Activated CD4-positive, alpha-beta T cell treated with anti-CD3 and anti-CD28 coated beads for 24 hours (primary cell): ENCODE measurements at regions not wholly inside any gene's neighbourhood (a gene's known extent, or its start where the extent isn't known, plus 50 kb on each side); places are given as distances from the start of the nearest gene placed in this dataset.
A peak's percentile ranks its signal among the peaks of the same experiment; 100 is the strongest.
"Not testable (repeated sequence)": the region's sequence is repeated elsewhere in the genome, so short reads cannot be mapped to it uniquely, and the experiment has no call there.

Experiments
- DNase-seq, 2 donors: peaks; one replicate each; pipeline ENCODE4 v3.0.0-alpha.2; 2020; ENCODE audit warnings: low read depth in 2 of 2

DNA sequence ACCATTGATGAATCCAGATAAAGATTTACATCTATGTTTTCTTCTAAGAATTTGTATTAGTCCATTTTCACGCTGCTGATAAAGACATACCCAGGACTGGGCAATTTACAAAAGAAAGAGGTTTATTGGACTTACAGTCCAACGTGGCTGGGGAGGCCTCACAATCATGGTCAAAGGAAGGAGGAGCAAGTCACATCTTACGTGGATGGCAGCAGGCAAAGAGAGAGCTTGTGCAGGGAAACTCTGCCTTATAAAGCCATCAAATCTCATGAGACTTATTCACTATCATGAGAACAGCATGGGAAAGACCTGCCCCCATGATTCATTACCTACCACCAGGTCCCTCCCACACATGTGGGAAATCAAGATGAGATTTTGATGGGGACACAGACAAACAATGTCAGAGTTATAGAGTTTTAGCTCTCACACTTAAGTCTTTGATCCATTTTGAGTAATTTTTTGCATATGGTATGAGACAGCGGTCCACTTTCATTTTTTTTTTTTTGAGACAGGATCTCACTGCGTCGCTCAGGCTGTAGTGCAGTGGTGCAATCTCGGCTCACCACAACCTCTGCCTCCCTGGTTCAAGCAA, 53.5 kb upstream of the JADE2 start:
- DNase-seq: not testable (repeated sequence)

DNA sequence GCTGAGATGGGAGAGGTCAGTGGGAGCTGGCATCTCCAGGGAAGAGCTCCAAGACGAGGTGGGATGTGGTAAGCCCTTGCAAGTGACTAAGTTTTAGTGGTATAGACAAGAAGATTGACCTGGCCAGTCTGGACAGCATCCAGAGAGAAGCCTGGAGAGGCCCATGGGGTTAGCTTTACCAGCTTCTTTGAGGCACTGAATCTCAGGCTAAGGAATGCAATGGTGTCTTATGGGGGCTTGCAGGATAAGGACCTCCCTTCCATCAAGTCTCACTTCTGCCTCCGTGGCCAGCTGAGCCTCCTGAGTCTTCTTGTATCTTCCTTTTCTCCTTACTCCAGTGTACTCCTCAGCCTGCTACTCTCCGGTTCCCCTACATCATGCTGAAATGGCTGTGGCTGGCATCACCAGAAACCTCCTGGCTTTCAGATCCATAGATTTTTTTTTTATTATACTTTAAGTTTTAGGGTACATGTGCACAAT, 56.5 kb upstream of the JADE2 start:
- DNase-seq: no peak

DNA sequence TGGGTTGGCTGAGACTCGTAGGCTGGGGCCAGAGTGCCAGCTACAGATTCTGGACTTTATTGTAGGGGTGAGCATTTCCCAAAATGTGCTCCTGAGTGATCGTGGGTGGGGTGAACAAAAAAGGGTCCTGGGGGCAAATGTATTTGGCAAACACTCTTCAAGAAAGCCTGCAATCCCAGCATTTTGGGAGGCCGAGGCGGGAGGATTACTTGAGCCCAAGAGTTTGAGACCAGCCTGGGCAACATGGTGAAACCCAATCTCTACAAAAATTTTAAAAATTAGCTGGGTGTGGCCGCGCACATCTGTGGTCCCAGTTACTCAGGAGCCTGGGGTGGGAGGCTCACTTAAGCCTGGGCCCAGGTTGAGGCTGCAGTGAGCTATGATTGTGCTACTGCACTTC, 55.5 kb upstream of the CDKN2AIPNL start:
- DNase-seq: no peak

DNA sequence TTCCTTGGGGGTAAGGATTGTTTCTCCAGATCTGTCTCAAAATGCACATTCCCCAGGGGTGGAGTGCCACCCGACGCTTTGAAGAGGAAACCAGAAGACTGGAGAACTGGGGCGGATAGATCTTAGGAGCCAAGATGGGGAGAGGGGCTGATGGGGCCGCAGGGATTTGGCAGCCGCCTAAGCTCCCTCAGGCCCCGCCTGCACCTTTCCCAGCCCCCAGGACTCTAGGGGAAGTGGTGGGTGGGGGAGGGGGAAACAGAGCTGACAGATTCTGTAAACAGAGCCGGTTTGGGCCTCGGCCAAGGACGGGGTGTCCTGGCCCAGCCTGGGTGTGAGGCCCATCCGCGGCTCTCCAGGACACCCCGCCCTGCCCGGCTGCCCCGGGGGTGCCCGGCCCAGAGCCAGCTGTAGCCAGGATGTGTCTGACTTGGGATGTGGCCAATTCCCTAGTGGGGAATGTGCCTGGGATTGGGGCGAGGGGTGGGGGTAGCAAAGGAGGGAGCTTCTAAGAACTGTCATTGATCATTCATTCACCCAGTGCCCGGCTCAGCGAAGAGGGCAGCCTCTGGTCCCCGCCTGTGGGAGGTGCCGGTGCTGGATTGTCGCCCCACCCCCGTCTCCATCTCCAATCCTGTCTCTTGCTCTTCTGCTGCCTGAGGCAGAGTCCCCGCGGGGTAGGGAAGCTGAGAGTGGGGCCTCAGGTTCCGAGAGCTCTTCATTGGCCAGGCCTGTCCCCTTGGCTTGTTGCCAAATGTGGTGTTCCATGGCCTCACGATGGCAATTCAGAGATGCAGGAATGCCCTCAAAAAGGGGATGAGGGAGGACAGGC, 54.8 kb upstream of the CDKN2AIPNL start:
- peak; percentile 7 to 31 for DNase-seq

DNA sequence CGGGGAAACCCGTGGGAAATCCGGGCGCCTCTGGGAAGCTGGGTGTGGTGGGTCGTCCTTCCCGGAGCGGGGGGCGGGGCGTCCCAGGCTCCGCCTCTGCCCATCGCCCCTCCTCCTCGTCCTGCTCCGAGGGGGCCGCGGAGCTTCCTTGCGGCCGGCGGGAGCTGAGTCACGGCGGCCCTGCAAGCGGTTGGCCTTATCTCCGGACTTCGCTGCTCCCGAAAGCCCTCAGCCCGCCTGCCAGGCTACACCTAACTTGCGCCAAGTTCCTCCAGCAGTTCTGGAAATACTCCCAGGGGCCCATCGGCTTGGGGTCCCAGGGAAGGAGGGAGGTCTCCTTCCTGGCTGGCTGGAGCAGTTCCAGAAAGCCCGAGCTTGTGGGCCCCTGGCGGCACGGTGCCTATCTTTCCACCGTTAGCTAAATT, 54.1 kb upstream of the CDKN2AIPNL start:
- peak; percentile 33 to 43 for DNase-seq

DNA sequence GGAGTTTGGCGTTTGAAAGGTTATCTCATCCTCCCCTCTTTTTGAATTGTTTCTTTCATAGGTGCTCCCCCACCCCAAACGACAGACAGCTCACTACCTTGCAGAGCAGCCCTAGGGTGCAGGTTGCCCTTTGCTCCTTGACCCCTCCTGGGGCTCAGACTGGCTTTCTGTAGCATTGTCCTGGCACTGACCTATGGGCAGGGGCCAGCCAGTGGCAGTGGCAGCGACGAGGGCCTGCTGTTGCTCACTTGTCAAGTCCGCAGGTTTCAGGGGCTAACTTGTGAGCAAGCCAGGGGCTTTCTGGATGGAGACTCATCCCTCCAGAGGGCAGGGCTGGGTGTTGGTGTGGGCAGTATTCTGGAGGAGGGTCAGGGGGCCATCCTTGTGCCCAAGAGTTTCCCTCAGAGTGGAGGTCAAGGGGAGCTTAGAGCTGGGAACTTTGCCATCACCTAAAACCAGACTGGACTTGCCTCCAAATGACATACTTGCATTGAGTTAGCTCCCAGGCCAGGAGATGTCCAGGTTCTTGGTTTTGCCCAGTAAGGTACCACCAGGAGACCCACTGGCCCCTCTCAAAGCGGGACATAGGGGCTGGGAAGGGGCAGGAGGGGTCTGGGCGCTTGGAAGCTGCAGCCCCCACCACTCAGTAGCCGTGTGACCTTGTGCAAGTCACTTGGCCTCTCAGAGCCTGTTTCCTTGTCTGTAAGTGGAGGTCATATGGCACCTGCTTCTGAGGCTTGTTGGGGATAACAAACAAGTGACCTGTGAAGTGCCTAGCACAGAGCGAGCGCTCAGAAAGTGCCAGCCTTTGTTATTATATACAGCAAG, 53.5 kb upstream of the CDKN2AIPNL start:
- DNase-seq: no peak

DNA sequence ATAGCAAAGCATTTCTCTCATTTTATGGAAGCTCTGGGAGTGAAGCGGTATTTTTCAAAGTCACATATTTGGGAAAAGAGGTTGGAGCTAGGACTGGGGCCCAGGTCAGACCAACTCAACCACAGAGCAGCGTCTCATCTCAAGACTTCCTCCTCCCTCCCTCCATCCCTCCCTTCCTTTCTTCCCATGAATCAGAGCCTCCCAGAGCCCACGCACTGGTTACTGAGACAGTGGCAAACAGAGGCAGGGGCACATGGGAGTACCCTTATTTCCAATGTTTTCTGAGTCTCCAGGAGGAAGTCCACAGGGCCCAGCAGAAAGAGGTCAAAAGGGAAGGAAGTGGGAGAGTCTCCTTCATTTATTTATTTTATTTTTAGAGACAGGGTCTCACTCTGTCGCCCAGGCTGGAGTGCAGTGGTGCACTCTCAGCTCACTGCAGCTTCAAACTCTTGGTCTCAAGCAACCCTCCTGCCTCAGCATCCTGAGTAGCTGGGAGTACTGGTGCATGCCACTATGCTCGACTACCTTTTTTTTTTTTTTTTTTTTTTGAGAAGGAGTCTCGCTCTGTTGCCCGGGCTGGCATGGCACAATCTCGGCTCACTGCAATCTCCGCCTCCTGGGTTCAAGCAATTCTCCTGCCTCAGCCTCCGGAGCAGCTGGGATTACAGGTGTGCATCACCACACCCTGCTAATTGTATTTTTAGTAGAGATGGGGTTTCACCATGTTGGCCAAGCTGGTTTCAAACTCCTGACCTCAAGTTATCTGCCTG, 52.5 kb upstream of the CDKN2AIPNL start:
- DNase-seq: no peak

DNA sequence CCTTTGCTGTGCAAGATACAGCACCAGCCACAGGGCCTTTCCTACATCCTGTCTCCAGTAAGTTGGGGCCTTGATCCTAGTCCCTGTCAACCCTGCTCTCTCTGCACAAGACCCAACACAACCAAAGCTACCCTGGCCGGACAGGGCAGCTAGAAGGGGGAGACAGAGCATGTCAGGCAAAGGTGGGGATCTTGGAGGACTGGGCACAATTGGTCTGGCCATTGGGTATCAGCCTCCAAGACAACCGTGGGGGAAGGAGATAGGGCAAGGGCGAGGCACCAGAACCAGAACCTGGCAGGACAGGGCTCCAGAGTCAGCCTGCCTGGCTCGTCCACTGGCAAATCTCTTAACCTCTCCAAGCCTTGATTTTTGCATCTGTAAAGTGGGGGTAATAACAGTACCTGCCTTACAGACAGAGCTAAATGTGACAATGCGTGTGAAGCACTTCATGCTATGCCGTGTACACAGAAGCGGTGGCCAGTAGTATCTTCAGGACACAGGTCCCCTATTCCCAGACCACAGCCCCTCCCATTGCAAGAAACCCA, 51.6 kb upstream of the CDKN2AIPNL start:
- DNase-seq: no peak

DNA sequence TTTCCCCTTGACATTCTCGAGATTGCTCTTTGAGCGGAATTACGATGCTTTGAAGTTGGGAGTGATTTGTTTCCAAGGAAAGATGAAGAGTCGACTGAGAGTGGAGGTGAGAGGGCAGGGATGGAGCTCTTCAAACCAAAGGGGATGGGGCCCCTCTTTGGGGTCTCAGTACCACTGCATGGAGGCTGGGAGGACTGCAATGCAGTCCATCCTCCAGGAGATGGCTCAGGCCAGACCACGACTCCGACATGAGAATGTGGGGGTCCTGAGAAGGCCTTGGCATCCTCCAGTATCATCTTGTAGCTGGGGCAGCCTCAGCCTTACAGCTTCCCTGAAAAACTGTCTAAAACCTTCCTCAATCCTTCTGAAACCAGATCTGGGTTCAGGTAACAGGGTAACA, 51.1 kb upstream of the CDKN2AIPNL start:
- no peak for DNase-seq

DNA sequence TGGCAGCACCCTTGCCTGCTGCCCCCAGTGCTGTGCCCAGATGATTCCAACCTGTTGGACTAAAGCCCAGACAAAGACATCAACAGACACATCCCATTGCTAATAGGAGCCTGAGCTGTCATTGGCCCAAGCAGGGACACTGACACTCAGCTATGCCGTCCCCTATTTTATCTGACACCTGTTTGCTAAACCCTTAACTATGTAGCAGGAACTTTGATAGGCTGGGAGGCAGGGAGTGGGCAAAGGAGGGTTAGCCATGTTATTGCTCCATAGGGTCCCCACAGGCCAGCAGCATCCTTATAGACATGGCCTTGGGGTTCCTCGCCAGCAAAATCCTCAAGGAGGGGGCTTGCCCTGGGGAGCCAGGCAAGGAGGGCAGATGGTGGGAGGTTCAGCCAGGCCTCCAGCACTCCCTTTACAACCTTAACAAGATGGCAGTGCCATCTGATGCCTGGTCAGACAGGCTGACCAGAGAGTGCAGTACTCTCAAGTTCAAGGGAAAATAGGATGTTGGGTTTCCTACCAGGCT, 50.4 kb upstream of the CDKN2AIPNL start:
- no peak for DNase-seq
